22Rv1 (cell line): ENCODE measurements at regions not wholly inside any gene's neighbourhood (a gene's known extent, or its start where the extent isn't known, plus 50 kb on each side); places are given as distances from the start of the nearest gene placed in this dataset.
A peak's percentile ranks its signal among the peaks of the same experiment; 100 is the strongest.

Source experiments
- CTCF ChIP-seq: fragments of 450-650 bp; IDR thresholded peaks from 2 replicates; pipeline ENCODE4 v1.5.1; 2017; ENCODE audit warnings: mild to moderate bottlenecking
- ZFX ChIP-seq: fragments of 450-650 bp; IDR thresholded peaks from 2 replicates; pipeline ENCODE4 v1.6.1; 2017; ENCODE audit warnings: antibody characterized with exemption, borderline replicate concordance

GRCh38 chr13:79631051-79631659, 150.2 kb downstream of the NDFIP2 start:
- TF ChIP-seq CTCF (peak; percentile 64), ZFX (no peak)
